ENCODE measurements at regions not wholly inside any gene's neighbourhood (a gene's known extent, or its start where the extent isn't known, plus 50 kb on each side); places are given as distances from the start of the nearest gene placed in this dataset.
A peak's percentile ranks its signal among the peaks of the same experiment; 100 is the strongest.
"Not testable (repeated sequence)": the region's sequence is repeated elsewhere in the genome, so short reads cannot be mapped to it uniquely, and the experiment has no call there.

DNA sequence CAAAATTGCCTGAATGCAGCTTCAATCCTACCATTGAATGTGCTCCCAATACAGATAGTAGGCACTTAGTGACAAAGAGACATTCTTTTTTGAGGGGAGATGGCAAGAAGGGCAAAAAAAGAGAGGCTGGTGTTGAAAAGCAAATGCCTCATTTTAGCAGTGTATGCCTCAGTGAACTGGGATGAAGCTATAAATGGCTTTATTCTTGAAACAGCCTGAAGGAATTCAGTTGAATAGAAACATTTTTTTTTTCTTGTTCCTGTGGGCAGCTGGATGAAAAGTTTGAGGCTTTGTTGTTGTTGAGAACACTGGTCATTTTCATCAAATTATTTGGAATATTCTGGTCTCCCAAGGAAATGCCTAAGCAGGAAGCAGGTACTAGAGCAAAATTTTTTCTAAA, 228.9 kb downstream of the RNF144A start:
- DNase-seq (ENCODE audit: low read depth): no peak

GRCh38 chr2:7154656-7155055, 237.4 kb downstream of the RNF144A start:
- DNase-seq (ENCODE audit: low read depth): no peak

DNA sequence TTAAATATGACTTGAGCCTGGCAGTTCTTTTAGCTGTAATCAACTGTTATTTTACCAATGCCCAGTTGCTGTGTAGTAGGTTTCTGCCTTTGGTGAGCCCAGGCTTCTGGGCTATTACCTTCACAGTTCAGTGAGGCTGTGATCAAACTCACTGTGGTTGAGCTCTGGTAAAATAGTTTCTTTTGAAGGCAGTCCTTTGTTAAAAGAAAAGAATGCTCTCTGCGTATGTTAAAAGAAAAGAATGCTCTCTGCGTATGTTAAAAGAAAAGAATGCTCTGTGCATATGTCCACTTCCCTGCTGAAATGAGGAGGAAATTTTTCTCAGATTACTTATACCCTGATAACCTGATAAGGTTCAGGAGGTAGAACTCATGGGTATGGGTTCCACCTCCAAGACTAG, 244.3 kb downstream of the RNF144A start:
- no peak for DNase-seq (ENCODE audit: low read depth)

DNA sequence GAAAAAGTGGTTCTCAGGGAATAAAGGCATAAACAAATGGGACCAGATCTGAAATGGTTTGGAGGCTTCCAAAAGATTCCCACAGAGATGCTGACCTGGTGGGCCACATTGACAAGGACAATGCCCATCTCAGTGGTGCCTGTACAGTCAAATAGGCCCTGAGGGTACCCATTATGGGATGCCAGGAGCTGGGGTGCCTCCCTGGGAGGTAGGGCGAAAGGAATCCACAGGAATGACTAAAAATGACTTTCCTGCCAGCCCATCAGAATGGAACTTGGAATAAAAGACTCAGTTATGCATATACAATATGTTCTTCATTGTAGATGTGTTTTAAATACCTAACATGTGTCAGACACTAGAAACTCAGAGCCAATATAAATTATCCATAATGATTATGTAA, 248.5 kb downstream of the RNF144A start:
- DNase-seq (ENCODE audit: low read depth): no peak

DNA sequence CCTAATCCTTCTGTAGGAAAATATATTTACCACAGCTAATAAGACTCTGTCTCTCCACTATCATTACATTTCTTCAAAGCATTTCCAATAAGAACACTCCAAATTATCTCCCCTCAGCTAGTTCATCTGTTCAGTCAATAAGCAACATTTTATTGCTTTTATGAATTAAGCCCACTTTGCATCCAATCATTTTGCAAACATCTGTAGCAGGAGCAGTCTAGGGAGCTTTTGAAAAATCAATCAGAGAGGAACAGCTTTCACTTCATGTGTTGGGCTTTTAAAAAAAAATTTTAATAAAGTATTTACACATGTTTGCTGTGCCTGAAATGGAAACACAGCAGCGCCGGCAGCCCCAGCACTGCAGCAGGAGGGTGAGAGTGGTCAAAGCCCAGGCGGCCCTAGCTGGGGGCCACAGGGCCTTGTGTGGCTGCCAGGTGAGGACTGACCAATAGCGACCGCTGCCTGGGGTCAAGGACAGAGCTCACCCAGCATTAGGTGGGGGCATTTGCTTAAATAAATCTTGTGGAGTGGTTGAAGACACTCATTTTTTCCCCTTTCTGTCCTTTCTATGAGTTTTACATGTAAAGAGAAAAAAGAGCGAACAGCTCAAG, 250.7 kb downstream of the RNF144A start:
- no peak for DNase-seq (ENCODE audit: low read depth)

- no peak for DNase-seq (ENCODE audit: low read depth)
Observed at GRCh38 chr2:7169593-7169992, 252.4 kb downstream of the RNF144A start.

DNA sequence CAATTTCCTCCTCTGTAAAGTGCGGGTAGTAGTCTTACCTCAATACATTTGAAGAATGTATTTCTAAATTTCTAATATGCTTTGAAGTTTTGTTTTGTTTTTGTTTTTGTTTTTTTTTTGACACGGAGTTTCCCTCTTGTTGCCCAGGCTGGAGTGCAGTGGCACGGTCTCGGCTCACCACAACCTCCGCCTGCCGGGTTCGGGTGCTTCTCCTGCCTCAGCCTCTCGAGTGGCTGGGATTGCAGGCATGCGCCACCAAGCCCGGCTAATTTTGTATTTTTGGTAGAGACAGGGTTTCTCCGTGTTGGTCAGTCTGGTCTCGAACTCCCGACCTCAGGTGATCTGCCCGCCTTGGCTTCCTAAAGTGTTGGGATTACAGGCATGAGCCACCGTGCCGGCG, 261.8 kb downstream of the RNF144A start:
- not testable (repeated sequence) for DNase-seq (ENCODE audit: low read depth)

DNA sequence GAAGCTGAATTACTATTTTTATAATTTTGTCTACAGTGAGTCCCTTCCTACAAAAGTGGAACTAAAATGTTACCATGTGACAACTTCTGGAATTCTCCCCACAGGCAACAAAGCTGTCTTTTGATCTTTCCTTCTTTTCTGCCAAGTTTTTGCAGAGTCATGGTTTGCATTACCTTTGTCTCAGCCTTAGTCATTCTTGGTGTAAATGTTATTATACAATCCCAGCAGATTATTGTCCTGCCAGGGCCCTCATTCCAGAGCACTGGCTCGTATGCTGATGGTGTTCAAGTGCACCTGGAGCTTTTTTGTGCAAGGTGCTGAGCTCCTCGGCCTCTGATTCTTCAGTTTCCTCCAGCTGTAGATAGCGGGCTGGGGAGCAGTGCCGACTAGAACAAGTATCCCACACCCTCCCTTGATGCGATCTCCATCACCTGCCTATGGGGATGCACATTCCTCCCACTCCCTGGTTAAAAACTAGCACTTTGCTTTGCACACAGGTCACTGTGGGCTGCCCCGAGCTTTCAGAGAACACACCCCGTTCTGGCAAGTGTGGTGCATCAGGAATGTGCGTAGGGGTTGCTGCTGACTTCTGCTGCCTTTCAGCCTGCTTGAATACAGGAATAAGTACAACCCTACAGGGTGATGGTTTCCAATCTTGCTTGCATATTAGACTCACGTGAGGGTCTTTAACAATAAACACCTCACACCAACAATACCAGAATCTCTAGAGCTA, 263.6 kb downstream of the RNF144A start:
- DNase-seq (ENCODE audit: low read depth): no peak

DNA sequence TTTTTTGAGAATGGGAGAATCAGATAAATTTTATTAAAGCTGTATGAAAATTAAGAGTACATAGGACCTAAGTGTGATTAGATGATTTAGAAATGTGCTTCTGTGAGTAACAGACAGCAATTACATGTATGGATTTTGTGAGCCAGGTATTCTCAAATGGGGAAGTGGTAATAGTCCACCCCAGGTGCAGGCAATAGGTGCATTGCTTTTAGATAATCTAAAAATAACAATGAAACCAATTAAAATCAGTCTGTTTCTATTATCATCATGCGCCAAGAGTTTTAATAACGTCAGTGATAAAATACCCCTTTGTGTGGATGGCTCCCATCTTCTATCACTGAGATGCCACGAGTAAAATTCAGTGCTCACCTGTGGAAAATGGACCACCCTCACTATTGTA, 265.3 kb downstream of the RNF144A start:
- DNase-seq (ENCODE audit: low read depth): no peak

GRCh38 chr2:7189106-7189505, 271.9 kb downstream of the RNF144A start:
- no peak for DNase-seq (ENCODE audit: low read depth)

DNA sequence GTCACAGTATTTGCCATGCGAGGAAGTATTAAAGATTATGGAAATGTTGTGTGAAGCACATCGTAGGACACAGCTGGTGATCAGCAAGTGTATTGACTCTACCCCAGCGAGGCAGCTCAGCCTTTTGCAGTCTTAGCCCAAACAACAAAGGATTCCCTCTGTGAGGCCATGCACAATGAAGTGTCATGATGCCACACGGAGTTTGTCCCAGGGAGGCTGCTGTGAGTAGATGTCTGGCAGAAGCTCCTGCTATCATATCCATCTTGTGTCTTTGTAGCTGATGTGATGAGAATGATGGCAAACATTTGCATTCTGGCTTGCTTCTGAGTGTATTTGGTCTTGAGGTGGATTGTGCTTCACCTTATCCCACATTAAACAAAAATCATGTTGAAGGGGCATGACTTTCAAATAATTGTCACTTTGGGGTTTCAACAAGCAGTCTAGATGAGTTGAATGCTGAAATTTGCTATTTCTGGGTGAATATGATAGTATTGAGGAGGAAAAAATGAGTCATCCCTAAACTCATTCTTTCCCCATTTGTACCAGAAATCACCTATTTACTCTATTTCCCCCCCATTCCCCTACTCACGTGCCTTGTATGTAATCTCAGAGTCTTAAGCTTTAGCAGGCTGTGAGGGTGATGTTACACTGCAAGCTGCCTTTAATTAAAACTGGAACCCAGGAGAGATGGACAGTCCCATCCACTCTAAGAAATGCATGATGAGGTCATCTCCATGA, 273.5 kb downstream of the RNF144A start:
- DNase-seq (ENCODE audit: low read depth): no peak

DNA sequence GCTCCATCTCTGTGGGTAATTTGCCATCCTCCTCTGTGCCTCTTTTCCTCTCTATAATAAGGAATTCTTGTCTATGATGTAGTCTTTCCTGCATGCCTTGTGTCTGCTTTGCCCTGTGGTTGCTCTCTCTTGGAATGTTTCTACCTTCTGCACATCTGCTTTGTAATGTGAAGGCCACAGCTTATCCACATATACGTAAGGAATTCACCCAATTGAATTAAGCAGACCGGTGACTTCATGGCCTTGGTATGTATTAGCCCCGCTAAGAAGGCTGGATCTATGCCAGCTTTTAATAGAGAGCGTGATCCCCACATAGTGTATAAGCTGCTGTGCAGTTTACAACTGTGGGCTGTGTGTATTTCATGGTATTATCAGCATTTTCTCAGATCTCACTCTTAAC, 274.7 kb downstream of the RNF144A start:
- no peak for DNase-seq (ENCODE audit: low read depth)

DNA sequence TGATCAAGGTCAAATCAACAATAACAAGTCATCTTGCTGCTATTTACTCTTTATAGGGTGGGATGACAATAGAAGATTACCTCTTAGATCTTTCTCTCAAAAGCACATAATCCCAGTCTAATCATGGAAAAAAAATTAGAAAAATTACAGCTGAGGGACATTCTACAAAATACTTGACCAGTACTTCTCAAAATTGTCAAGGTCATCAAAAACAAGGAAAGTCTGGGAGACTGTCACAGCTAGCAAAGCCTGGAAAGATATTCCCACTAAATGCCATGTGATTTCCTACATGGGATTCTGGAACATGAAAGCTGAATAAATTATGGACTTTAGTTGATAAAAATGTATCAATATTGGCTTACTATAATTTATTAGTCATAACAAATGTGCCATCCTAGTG, 276.2 kb downstream of the RNF144A start:
- no peak for DNase-seq (ENCODE audit: low read depth)

- no peak for DNase-seq (ENCODE audit: low read depth)
Observed at GRCh38 chr2:7194950-7195349, 277.7 kb downstream of the RNF144A start.

DNA sequence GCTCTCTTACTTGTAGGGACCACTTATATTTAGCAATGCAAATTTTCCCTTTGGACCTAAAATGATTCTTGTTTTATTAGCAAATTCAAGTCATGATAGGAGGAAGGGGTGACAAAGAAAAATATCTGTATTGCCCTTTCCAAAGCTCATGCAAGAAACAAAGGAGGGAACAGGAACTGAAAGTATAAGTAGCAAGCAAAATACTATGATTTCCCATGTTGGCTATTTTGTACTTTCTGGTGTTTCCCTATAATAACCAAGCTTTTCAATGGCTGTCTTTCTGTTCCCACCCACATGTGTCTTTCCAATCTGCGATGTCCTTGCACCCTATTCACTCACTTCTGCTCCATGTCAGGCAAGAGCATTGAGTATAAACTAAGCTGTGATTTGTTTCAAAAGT, 279.7 kb downstream of the RNF144A start:
- no peak for DNase-seq (ENCODE audit: low read depth)

DNA sequence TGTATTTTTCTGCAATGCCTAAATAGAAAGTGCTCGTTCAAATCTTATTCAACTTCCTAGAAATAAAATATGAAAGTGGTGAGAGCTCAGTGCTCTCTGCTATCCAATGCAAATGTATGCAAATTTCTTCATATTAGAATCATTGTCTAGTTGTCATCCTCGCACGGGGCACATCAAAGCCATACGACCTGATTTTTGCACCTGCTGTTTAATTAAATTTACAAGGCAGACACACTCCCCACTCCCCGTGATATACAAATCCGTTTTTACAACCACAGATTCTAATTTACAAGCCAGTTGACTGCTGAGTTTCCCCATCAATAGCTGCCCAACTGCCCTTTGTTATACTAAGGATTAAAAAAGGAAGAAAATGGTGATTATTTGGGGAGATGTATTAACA, 284.6 kb downstream of the RNF144A start:
- DNase-seq (ENCODE audit: low read depth): no peak

GRCh38 chr2:7203056-7203467, 285.9 kb downstream of the RNF144A start:
- peak; percentile 53 for DNase-seq (ENCODE audit: low read depth)

GRCh38 chr2:7205151-7205830, 288.1 kb downstream of the RNF144A start:
- DNase-seq (ENCODE audit: low read depth): no peak

GRCh38 chr2:7206111-7206810, 289.0 kb downstream of the RNF144A start:
- no peak for DNase-seq (ENCODE audit: low read depth)

DNA sequence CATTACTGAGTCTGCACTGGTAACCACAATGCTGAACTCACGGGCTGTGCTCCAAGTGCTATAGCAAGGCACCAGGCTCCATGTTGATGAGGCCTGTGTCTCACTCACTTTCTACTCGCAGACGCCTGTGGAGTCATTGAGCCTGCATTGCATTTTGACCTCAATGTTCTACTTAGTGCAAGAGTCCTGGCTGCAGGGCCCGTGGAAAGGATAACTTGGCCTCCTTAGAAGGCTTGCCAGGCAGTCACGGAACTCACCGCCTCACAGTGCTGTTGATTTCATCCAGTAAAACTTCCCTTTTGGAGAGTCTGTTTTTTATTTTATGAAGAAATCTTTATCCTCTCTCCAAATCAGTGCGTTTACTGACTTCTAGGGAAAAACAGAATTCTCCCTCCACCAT, 290.4 kb downstream of the RNF144A start:
- no peak for DNase-seq (ENCODE audit: low read depth)

GRCh38 chr2:7209757-7210555, 292.7 kb downstream of the RNF144A start:
- no peak for DNase-seq (ENCODE audit: low read depth)

Data from stromal cell of bone marrow (primary cell).